Hematopoietic multipotent progenitor cell treated with erythropoietin and hydrocortisone succinate and interleukin-3 and kit ligand, for 17 days (in vitro differentiated cells): ENCODE measurements at regions not wholly inside any gene's neighbourhood (a gene's known extent, or its start where the extent isn't known, plus 50 kb on each side); places are given as distances from the start of the nearest gene placed in this dataset.
"Not testable (repeated sequence)": the region's sequence is repeated elsewhere in the genome, so short reads cannot be mapped to it uniquely, and the experiment has no call there.

Source experiments
- DNase-seq: peaks from one replicate; pipeline ENCODE4 v3.0.0-alpha.2; 2015; ENCODE audit warnings: low spot score

DNA sequence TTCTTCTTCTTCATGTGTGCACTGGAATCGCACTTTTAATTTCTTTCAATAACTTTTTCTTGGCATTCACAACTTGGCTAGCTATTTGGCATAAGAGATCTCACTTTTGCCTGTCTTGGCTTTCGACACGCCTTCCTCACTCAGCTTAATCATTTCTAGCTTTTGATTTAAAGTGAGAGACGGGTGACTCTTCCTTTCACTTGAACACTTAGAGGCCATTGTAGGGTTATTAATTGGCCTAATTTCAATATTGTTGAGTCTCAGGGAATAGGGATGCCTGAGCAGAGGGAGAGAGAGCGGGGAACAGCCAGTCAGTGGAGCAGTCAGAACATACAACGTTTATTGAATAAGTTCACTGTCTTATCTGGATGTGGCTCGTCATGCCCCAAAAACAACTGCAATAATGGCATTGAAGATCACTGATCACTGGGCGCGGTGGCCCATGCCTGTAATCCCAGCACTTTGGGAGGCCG lies 200.3 kb downstream of the SEC14L1 start:
- DNase-seq, result no peak

DNA sequence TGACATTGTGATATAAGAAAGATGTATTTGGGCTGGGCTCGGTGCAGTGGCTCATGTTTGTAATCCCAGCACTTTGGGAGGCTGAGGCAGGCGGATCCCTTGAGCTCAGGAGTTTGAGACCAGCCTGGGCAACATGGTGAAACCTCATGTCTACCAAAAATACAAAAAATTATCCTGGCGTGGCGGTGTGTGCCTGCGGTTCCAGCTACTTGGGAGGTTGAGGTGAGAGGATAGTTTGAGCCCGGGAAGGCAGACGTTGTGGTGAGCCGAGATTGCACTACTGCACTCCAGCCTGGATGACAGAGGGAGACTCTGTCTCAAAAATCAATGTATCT lies 201.9 kb downstream of the SEC14L1 start:
- DNase-seq, result not testable (repeated sequence)

DNA sequence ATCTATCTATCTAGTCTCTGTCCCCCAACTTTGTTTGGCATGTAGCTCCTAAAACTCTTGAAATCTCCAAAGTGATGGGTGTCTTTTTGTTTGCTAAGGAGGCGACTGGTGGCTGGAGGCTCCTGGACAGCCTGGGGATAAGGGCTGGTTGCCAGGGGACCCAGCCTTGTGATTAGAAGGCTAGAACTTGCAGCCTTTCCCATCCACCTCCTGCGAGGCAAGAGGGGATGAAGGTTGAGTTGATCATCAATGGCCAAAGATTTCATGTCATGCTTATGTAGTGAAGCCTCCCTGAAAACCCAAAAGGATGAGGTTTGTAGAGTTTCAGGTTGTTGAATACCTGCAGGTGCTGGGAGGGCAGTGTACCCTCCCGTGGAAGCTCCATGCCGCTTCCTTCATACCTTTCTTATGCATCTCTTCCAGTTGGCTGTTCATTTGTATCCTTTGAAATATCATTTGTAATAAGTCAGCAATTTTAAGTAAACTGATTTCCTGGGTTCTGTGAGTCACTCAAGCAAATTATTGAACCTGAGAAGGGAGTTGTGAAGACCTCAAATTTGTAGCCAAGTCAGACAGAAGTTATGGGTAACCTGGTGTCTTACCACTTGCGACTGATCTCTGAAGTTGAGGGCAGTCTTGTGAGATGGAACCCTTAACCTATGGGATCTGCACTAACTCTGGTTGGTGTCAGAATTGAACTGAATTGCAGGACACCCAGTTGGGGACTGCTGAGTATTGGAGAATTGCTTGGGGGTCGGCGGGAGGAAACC lies 202.4 kb downstream of the SEC14L1 start:
- DNase-seq, result no peak

DNA sequence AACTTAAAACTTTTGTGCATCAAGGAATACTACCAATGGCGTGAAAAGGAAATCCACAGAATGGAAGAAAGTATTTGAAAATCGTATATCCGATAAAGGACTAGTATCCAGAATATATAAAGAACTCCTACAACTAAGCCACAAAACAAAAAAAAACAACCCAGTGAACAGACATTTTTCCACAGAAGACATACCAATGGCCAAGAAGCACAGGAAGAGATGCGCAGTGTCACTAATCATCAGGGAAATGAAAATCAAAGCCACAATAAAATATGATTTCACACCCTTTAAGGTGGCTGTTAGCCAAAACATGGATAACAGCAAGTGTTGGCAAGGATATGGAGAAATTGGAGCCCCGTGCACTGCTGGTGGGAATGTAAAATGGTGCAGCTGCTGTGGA lies 203.3 kb downstream of the SEC14L1 start:
- no peak for DNase-seq

DNA sequence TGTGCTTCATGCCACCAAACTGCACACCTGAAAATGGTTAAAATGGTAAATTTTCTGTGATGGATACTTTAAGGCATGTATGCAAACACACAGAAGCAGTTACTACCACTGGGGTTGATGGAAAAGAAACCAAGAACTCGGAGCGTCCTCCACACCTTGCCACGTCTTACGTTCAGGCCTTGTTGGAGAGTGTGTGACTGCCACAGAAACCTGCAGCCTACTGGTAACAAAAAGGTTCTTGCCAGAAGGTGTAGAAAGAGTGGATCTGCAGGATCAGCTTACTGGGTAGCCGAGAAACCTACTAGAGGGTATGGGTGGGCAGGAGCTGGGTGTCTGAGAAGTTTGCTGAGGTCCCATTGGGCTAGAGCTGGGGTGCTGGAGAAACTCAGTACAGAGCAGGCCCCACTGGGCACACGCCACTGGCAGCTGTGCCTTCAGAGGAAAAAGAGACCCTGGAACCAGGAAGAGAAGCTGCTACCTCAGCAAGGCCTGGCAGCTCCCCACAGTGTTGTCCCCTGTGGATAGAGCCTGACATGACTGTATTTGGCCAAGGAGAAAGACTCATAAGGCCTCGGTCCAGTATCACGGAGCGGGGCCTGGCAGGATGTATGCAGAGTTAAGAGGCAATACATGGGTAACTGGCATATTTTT lies 204.6 kb downstream of the SEC14L1 start:
- no peak for DNase-seq

DNA sequence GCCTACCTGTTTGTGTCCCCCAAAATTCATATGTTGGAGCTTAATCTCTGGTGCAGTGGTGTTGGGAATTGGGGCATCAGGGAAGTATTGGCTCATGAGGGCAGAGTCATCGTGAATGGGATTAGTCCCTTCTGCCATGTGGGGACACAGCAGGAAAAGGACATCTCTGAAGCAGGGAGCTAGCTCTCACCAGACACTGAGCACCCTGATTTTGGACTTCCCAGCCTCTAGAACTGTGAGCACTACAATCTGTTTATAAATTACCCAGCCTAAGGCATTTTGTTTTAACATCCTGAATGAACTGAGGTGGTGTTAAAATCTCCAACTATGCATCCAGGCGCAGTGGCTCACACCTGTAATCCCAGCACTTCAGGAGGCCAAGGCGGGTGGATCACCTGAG lies 206.0 kb downstream of the SEC14L1 start:
- no peak for DNase-seq

DNA sequence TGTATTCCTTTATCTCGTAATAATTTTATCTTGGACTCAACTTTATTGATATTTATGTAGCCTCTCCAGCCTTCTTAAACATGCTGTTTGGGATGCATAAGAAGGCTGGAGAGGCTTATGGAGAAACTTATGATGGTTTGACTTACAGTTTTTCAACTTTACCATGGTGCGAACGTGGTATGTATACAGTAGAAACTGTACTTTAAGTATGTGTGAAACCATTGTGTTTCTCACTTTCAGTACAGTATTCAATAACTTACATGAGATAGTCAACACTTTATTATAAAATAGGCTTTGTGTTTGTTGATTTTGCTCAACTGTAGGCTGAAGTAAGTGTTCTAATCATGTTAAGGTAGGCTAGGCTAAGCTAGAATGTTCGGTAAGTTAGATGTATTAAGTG lies 206.8 kb downstream of the SEC14L1 start:
- DNase-seq, result no peak

DNA sequence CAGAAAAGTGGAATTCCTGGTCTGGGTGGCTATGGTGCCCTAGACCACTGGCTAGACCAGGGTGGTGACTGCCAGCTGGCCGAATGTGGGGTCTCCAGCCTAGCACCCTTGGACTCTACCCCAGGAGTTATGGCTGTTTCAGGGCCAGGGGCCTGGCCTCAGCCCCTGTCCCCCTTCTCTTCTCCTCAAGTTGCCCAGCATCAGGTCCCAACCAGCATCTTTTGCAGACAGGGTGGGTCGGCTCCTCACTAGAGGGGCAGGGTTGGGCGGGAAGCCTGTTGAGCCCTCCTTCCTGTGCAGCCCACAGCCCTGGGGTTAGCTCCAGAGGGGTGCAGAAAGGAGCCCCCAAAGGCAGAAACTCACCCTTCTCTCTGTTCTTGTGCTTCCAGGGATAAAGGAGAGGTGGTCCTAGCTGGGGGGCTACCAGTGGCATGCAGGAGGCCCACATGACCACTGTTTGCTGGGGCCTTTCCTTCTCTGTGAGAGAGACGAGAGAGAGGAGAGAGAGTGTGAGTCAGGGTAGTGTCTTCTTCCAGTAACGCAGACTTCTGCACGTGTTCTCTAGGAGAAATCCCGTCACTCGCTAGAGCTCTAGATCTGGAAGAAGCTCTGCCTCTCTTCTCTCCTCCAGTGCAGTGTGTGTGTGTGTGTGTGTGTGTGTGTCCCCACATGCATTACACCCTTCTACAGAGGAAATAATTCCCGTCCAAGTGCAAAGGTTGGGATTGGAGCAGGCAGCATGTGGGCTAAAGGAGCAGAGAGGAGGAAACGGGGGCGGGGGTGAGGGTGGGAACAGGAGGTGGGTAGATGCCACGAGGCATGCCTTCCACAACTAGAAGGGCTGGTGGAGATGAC lies 209.4 kb downstream of the SEC14L1 start:
- DNase-seq, result no peak

DNA sequence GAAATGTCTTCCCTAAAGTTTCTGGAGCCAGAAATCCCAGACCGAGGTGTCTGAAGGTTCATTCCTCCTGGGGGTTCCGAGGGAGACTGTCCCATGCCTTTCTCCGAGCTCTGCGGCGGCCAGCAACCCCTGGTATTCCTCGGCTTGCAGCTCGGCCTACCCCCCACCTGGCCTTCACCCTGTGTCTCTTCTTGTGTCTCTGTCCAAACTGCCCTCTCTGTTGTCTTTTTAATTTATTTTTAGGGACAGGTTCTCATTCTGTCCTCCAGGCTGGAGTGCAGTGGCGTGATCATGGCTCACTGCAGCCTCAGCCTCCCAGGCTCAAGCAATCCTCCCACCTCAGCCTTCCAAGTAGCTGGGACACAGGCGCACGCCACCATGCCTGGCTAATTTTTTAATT lies 211.7 kb downstream of the SEC14L1 start:
- no peak for DNase-seq

DNA sequence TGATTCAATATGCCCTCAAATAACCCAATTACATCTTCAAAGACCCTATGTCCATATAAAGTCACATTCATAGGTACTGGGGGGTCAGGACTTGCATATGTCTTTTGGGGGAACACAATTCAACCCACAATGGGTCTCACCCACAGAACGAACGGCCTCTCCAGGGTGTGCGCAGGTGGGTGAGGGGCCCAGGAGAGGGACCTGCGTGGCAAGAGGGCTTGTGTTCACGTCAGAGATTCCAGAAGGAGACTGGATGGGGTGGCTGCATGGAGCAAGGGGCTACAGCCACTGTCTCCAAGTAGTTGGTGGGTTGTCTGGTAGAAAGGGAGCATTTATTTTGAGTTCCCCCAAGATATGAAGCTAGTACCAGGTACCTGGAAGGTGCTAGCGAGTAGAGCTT lies 212.2 kb downstream of the SEC14L1 start:
- no peak for DNase-seq

DNA sequence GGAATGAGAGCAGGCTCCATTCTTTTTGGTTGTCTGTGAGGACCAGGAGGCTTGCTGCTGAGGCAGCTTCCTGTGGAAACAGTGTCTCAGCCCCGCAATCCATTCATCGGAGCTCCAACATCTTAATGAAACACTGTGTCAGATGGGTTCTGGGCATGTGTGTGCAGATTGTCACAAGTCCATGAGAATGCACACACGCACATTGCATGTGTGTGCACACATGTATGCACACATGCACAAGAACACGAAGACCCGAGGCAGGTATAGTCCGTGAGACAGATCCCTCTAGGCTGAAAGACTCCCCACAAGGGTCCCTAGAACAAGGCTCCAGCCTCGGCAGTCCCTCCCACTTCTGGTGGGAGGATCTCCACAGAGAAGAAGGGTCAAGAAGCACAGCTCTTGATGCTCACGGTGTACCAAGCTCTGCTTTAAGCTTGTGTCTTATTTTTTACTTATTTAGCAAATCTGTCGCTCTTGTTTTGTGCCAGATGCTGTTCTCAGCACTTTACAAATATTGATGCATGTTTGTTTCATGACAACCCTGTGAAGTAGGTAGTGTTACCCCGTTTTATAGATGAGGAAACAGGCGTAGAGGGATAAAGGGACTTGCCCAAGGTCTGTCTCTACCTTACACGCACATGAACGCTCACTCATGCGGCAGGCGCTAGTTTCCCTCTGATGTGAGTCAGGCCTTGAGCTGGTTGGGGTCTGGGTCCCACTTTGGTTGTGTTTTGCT lies 213.1 kb downstream of the SEC14L1 start:
- DNase-seq, result no peak

DNA sequence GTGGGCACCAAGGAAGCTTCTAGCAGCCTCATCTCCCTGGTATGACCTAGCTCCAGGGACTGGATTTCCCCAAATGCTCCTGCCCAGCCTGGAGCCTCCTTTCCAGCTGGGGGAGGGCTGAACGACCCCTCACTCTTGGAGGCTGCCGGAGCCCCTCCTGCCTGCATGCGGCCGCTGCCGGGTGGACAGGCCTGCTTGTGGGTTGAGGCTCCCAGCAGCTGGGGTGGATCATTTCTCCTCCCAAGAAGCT lies 213.6 kb downstream of the SEC14L1 start:
- no peak for DNase-seq

DNA sequence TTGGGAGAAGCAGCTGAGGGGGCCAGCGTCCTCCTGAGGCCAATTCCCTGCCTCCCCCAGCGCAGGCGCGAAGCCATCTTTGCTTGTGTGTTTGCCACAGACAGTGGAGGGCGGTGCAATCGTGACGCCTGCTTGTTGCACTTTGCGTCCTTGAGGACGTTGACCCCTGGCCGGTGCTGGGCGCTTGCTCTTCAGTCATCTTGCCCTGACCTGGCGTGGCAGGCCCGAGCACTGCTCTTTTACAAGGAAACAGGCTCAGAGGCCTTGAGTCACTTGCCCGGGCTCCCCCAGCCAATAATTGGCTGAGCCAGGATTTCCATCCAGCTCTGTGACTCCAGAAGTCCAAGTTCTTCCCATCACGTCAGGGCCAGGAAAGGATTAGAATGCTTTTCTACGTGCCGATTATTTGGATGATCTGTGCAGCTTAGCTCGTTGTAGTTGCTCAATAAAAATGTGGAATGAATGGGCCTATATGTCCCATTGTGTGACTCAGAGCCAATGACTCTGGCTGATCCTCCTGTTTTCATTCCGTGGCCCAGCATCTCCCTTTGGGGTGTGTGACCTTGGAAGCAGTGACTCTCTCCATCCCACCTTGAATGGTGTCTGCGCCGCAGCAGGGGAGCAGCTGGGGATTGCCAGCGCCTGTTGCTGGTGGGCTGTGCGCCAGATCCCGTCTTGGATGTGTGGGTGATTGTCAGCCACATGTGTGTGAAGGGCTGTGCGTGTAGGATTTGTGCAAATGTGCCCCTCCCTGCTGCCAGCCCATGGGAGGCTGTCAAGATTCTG lies 214.1 kb downstream of the SEC14L1 start:
- DNase-seq, result no peak

DNA sequence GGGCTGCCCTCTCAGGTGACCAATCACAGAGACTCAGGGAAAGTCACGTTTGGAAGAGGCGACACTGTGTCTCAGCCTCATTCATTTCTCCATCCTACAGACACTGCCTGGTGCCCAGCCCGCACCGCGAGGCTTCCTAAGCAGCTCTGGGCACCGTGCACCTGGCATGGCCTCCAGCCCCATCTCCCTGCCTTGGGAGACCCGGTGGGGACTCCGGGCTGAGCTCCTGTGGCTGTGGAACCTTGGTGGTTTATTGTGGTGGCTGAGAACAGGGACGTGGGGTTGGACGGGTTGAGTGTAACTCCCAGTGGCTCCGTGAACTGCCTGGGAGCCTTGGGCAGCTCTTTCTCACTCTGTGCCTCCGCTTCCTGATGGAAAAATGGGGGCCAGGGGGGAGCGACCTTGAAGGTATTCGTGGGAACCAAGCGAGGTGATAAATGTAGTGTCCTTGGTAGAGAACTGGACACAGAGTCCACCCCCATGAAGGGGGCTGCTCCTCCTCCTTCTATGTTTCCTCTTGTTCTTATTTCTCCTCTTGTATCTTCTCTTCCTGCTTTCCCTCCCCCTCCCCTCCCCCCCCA lies 215.4 kb downstream of the SEC14L1 start:
- DNase-seq, result no peak

DNA sequence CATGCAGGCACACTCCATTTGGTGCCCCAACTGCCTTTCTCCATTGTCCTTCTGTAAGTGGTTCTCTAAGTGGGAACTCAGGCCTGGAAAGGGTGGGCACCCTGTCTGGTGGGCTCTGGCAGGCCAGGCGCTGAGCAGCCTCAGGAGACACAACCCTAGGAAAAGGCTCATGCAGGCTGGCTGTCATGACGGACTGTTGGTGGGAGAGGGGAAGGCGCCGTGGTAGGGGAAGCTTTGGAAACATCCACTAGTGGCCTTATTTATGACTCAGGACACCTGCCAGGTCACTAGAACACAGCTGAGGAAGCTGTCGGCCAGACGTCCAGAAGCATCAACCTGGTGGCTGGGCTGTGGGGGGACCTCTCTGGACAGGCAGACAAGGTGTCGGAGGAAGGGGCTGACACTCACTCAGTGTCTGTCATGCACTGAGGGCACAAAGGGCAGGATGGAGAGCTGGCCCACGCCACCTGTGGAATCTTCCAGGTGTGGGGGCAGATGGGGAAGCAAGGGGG lies 216.0 kb downstream of the SEC14L1 start:
- no peak for DNase-seq

DNA sequence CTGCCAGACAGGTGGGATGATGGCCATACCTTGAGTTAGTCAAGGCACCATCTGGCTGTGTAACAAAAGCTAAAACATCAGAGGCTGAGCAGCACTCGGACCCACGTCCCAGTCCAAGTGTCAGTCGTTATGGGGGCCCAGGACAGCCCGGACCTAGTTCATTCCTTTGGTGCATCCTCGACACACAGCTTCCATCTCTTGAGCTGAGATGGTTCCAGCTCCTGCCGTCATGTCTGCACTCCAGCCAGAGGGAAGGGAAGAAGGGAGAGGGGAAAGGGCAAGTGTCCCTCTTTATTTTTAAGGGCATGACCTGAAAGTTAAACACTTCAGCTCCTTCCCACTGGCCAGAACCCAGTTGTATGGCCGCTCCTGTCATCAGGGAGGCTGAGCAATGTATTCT lies 218.0 kb downstream of the SEC14L1 start:
- no peak for DNase-seq

DNA sequence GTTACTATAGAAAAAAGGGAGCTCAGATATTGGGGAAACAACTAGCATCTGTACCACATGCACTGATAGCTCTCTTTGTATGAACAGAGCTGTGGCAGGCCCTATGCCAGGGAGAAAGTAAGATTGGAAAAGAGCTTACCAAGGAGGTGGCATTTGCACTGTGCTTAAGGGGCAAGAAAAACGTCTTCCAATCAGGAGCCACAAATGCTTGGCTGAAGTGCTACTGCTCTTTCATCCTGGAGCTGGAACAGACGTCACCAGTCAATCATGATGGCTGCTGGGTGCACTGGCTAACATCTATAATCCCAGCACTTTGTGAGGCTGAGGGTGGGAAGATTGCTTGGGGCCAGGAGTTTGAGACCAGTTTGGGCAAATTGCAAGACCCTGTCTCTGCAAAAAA lies 218.5 kb downstream of the SEC14L1 start:
- no peak for DNase-seq

DNA sequence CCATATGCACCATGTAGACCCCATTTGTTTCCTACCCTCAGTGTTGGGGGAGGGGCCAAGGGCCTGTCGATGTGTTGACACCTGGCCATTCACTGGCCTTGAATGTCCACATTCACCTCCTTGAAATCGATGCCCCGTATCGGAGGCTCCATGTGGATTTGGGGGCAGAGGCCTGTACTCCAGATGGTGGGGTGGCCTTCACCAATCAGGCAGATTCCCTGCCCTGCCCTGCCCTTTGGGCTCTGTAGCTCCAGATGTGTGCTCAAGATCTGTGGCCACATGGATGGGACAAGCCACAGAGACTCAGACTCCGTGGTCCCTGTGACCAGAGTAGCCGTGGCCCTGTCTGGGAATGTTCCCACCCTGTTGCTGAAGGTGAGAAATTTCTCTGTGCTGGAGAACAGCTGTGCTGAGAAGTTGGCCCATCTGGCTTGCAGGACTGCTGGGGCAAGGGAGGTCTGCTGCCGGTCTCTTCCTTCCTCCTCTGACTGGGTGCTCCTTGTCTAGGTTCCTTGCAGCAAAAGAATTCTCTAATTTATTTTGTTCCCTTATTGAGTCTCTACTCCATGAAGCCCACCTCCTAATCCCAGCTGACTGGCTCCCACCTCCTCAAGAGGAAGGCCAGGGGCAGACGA lies 221.3 kb downstream of the SEC14L1 start:
- no peak for DNase-seq

DNA sequence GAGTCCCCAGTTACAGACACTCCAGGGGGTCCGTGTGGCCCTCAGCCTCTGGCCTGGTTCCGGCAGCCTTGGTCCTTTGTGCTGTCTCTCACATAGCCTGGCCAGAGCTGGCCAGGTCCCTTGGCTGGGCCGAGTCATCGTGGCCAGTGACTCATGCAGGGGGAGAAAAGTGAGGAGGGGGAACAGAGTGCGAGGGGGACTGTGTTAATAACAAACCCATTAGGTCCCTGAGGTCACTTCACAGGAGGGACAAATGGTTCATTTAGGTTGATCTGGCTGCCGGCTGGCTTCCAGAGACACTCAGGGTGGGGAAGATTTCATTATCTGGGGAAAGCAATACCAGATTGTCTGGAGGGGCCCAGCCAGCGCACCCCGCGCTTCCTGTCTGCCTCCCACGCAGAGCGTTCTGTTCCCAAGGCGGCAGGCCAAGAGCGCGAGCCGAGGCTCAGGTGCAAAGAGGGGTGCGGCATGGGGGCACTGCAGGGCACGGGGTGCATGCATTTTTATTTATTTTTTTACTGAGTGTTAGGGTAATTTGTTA lies 223.1 kb downstream of the SEC14L1 start:
- no peak for DNase-seq

DNA sequence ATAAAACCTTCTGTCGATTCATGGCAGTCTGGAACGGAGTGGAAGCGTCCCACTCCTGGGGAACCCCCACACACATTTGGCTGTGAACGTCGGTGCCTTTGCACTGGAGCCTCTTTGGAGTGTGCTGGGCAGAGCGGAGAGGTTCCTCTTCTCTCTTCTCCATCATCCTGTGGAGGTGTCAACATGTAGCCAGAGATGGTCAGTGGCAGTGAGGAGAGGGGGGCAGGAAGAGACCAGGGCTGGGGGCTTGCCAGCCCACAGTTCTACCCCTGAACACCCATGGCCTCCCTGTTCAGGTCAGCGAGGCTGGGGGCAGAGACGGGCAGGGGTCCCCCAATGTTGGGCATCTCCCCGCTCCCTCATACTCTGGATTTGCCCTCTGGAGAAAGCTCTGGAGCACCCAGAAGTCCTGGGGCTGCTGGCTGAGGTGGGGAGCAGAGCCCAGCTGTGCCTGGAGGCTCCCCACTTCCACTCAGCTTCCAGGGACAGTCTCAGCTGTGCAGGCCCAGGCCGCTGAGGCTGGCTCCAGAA lies 223.7 kb downstream of the SEC14L1 start:
- DNase-seq, result no peak
